GM19463 (cell line): ENCODE measurements at regions not wholly inside any gene's neighbourhood (a gene's known extent, or its start where the extent isn't known, plus 50 kb on each side); places are given as distances from the start of the nearest gene placed in this dataset.

Experiments
- ATAC-seq: cut with Tn5 transposase; IDR thresholded peaks from one replicate; pipeline ENCODE4 v1.9.1; 2021; ENCODE audit warnings: mild to moderate bottlenecking, moderate library complexity; ENCODE audit not compliant: unreplicated experiment

GRCh38 chr11:116563028-116563711 is 209.6 kb downstream of the BUD13 start:
- no peak for ATAC-seq

GRCh38 chr11:116560589-116560988 is 212.2 kb downstream of the BUD13 start:
- no peak for ATAC-seq

DNA sequence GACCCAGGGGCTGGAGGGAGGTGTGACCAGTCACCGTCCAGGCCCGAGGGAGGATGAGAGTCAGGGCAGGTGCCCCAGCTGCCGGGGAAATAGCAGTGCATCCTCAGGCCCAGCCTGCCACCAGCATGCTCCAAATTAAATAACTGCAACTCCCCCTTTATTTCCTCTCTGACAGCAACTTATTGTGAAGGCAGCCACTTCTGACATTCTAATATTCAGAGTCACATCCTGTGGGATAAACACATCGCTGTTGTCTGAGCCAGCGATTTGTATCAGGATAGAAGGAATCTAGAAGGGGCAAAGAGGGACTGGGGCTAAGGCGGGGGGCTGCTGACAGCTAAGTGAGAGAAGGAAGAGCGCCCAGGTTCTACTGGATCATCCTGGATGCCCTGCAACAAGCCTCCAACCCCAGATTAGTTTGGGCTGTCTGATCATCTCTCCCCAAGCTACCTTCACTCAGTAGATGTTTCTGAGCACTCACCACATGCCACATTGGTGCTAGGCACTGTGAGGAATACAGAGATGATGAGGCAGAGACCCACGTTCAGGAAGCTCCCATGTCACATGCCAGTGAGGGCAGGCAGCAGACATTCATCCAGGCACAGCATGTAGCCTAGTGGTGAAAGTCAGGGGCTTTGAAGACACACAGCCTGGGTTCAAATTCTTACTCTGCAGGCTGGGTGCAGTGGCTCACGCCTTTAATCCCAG is 214.1 kb downstream of the BUD13 start:
- no peak for ATAC-seq

DNA sequence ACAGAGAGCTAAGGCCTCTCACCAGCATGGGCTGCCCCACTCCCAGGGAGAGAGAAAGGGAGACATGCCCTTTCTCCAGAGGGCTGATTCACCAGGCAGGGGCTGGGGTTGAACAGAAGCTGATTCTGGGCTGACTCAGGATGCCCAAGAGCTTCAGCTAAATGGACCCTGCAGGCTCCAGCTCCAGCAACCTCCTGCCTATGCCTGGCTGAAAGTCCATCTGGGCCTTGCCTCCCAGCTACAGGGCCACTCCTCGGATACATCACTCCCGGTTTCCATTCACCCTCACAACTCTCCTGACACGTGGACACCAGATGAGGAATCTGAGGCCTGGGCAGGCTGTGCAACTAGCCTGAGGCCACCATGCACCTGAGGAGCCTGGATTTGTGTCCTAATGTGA is 215.5 kb downstream of the BUD13 start:
- no peak for ATAC-seq

GRCh38 chr11:116556483-116556882 is 216.3 kb downstream of the BUD13 start:
- no peak for ATAC-seq

DNA sequence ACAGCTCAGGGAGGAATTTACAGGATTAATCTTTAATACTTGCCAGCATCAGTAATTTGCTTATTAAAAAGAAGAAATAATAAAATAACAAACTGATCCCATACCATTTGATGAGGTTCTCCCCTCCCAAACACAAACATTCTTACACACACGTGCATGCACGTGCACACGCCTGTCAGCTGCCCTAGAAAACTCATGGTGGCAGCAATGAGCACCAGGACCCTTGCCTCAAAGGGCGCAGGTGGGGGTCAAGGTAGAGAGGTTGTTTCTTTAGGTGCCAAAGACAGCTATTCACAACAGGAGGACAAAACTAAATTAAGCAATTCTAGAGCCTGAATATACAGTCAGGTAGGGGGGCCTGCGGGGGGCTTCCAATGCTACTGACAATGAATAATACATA is 219.3 kb downstream of the BUD13 start:
- ATAC-seq: no peak

GRCh38 chr11:116551576-116551975 is 221.2 kb downstream of the BUD13 start:
- ATAC-seq: no peak

DNA sequence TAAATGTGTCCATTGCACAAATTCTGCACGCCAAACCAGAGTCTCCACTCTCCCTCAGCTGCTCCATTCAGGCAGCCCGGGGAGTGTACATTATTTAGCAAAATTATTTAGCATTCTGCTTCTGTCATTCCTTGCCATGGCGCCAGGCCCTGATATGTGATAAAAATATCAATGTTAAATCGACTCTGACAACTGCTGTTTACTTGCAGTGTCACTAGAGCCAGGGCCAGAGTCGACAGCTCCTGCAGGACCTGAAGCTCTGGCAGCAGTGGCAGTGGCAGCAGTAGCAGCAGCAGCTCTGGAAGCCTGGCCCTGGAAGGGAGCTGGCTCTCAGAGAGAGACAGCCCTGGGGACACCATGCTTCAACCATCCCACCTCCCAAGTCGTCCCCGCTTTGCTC is 224.5 kb downstream of the BUD13 start:
- no peak for ATAC-seq

DNA sequence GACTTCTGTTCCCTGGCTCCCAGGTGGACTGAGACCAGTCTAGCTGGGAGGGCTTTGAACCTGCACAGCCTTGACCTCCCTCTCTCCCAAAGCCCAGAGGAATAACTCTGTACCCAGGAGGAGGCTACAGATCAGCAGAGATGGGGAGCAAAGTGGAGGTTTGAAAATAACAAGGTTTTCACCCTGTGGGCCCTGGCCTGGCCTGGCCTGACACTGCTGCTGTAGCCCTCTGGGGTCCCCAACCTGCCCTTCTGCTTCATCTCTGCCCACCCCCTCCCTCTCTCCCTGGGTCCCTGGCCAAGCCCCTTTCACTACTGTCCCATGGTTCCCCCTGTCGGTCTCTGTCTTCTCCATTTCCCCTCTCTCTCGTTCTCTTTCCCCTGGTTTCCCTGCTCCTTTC is 225.2 kb downstream of the BUD13 start:
- ATAC-seq: no peak

DNA sequence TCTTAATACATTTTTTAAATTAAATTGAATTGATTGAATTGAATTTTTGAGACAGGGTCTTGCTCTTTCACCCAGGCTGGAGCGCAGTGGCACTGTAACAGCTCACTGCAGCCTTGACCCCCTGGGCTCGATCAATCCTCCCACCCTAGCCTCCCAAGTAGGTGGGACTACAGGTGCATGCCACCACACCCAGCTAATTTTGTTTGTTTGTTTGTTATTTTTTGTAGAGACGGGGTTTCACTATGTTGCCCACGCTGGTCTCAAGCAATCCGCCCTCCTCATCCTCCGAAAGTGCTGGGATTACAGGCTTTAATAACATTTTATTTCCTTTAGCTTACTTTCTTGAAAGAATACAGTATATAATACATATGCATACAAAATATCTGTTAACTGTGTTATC is 226.9 kb downstream of the BUD13 start:
- ATAC-seq: no peak

- ATAC-seq: no peak
Observed at GRCh38 chr11:116544721-116545120, 228.1 kb downstream of the BUD13 start.

GRCh38 chr11:116543911-116544475 is 228.8 kb downstream of the BUD13 start:
- no peak for ATAC-seq

GRCh38 chr11:116543099-116543498 is 229.7 kb downstream of the BUD13 start:
- ATAC-seq: no peak

- no peak for ATAC-seq
Observed at GRCh38 chr11:116542406-116542805, 230.4 kb downstream of the BUD13 start.

DNA sequence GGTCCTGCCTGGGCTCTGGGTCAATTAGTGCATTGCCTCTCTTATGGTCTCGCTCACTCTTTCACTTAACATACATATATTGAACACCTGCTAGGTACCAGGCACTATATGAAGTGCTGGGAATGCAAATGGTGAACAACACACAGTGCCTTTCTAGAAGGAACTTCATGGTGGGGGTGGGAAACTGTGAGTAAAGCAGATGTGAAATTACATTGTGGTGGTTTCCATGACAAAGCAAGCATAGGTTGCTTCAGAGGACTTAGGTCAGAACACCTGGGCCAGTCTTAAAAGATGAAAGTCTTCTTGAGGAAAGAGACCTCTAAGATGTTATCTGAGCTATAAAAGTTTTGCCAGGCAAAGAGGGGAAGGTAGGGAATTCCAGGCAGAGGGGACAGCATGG is 231.3 kb downstream of the BUD13 start:
- no peak for ATAC-seq

DNA sequence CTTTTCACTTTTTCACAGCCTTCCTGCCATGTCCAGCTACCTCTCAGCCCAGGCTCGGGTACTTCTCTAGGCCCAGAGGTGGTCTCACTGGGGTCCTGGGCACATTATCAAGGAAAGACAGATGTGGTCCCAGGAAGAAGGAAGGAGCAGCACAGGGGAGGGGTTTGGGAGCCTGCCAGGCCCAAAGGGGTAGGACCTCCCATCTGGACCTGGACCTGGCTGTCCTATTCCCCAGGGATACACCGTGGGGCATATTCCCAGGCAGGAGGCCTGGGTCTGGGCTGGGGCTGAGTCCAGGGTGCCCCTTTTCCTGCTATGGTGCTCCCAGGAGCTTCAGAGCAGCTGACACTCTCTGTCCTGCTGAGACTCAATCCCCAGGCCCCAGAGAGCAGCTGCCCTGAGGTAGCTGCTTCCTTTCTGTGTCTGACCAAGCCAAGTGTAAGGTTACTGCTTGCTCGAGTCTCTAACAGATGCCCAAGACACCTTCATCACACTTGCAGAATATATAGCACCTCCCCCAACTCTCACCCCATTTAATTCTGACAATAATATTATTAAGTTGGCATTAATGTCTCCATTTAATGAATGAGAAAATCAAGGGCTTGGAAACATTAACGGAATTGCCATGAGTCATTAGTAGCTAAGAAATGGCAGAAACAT is 232.0 kb downstream of the BUD13 start:
- no peak for ATAC-seq

- ATAC-seq: no peak
Observed at GRCh38 chr11:116539836-116540418, 232.9 kb downstream of the BUD13 start.

DNA sequence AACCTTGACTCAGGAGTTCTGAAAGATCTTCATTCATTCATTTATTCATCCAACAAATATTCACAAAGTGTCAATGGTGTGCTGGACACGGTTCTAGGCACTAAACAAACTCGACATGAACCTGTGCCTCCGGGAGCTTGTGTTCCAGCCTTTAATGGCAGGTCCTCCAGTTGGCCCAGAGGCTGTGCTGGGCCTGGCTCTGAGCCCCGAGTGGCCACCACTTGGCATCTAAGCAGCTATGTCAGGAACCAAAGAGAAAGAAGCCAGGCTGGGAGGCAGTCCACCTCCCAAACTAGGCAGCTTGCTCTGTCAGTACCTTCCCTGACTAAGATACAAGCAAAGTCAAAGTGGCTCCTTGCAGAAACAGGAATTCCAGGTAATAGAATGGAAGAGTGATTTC is 233.6 kb downstream of the BUD13 start:
- ATAC-seq: no peak

- no peak for ATAC-seq
Observed at GRCh38 chr11:116538677-116539076, 234.1 kb downstream of the BUD13 start.

DNA sequence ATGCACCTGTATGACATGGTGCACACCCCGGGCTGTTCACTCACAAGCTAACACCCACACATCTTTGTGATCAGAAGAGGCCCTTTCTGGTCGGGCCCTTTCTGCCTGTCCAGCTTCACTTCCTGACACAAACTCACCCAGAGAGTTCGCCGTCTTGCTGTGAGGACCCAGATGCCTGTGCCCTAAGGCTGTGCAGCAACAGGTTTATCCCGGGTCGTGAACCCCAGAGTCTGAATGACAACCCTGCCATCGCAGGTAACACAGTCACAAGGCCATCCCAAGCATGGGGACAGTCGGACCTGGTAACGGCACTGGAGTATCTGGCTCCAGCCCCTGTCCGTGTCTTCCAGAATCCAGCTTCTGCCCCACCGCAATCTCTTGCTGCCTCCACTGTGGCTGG is 235.1 kb downstream of the BUD13 start:
- no peak for ATAC-seq

DNA sequence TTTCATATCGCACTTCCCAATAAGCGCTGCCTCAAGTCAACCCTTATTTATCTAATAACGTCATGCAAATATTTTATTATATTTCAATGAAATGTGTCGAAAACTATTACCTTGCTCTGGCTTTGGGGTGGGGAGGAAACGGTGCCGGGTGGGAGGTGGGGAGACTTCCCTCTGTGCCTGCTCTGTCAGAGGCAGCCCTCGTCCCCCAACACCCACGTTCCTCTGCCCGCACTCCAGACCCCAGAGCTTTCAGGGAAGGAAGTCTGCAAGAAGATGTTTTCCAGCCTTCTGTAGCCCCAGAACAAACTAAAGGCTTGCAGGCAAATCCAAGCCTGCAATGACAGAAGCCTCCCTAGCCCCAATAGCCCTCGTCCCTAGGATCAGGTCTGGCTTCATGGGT is 235.7 kb downstream of the BUD13 start:
- no peak for ATAC-seq

GRCh38 chr11:116536416-116536815 is 236.4 kb downstream of the BUD13 start:
- no peak for ATAC-seq
